HG03064 (cell line): ENCODE measurements at regions not wholly inside any gene's neighbourhood (a gene's known extent, or its start where the extent isn't known, plus 50 kb on each side); places are given as distances from the start of the nearest gene placed in this dataset.

Source experiments
- ATAC-seq: cut with Tn5 transposase; IDR thresholded peaks from one replicate; pipeline ENCODE4 v1.9.1; 2021; ENCODE audit warnings: low read depth; ENCODE audit not compliant: unreplicated experiment

GRCh38 chr5:173760461-173761177 is 127.5 kb upstream of the CPEB4 start:
- no peak for ATAC-seq

GRCh38 chr5:173761178-173761513 is 127.0 kb upstream of the CPEB4 start:
- ATAC-seq = no peak

GRCh38 chr5:173762045-173762444 is 126.1 kb upstream of the CPEB4 start:
- ATAC-seq = no peak

- ATAC-seq = no peak
These were observed 125.2 kb upstream of the CPEB4 start for GRCh38 chr5:173762930-173763329.

GRCh38 chr5:173763410-173763809 is 124.7 kb upstream of the CPEB4 start:
- no peak for ATAC-seq

- ATAC-seq = no peak
These were observed 123.7 kb upstream of the CPEB4 start for GRCh38 chr5:173764332-173765028.

GRCh38 chr5:173765029-173765644 is 123.0 kb upstream of the CPEB4 start:
- ATAC-seq = no peak

- ATAC-seq = no peak
These were observed 122.5 kb upstream of the CPEB4 start for GRCh38 chr5:173765661-173766060.

- ATAC-seq = no peak
These were observed 120.4 kb upstream of the CPEB4 start for GRCh38 chr5:173767574-173768266.

GRCh38 chr5:173768267-173768806 is 119.8 kb upstream of the CPEB4 start:
- no peak for ATAC-seq

GRCh38 chr5:173768891-173769290 is 119.3 kb upstream of the CPEB4 start:
- ATAC-seq = no peak

GRCh38 chr5:173770637-173771036 is 117.5 kb upstream of the CPEB4 start:
- ATAC-seq = no peak

- ATAC-seq = no peak
These were observed 116.9 kb upstream of the CPEB4 start for GRCh38 chr5:173771121-173771724.

GRCh38 chr5:173771725-173772383 is 116.3 kb upstream of the CPEB4 start:
- no peak for ATAC-seq

- ATAC-seq = no peak
These were observed 115.6 kb upstream of the CPEB4 start for GRCh38 chr5:173772384-173773059.

GRCh38 chr5:173774271-173774761 is 113.8 kb upstream of the CPEB4 start:
- no peak for ATAC-seq

- no peak for ATAC-seq
These were observed 112.6 kb upstream of the CPEB4 start for GRCh38 chr5:173775261-173776197.

GRCh38 chr5:173777149-173777548 is 111.0 kb upstream of the CPEB4 start:
- no peak for ATAC-seq
